22Rv1 (cell line): ENCODE measurements at regions not wholly inside any gene's neighbourhood (a gene's known extent, or its start where the extent isn't known, plus 50 kb on each side); places are given as distances from the start of the nearest gene placed in this dataset.

Experiments used
- CTCF ChIP-seq: fragments of 450-650 bp; IDR thresholded peaks from 2 replicates; pipeline ENCODE4 v1.5.1; 2017; ENCODE audit warnings: mild to moderate bottlenecking
- ZFX ChIP-seq: fragments of 450-650 bp; IDR thresholded peaks from 2 replicates; pipeline ENCODE4 v1.6.1; 2017; ENCODE audit warnings: antibody characterized with exemption, borderline replicate concordance

DNA sequence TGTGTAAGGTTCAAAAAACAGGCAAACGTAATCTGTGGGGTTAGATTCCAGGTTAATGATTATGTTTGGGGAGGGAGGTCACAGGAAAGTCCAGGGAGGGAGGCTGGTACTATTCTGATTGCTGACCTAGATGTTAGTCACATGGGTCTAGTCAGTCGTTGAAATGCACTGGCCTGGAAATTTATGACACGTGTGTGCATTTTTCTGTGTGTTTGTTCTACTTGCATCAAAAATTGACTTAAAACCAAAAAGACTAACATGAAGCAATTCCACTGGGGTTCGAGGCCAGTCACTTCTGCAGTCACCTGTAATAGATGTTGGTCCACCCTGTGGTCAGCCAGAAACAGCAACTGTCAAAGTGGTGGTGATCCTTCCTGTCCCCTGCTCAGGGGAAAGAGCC, 104.2 kb upstream of the MLN start:
- TF ChIP-seq CTCF (no peak), ZFX (no peak)
